GM18867 (cell line): ENCODE measurements at regions not wholly inside any gene's neighbourhood (a gene's known extent, or its start where the extent isn't known, plus 50 kb on each side); places are given as distances from the start of the nearest gene placed in this dataset.
"Not testable (repeated sequence)": the region's sequence is repeated elsewhere in the genome, so short reads cannot be mapped to it uniquely, and the experiment has no call there.

ENCODE experiments used
- ATAC-seq: cut with Tn5 transposase; IDR thresholded peaks from one replicate; pipeline ENCODE4 v1.9.1; 2021; ENCODE audit warnings: mild to moderate bottlenecking, moderate library complexity; ENCODE audit not compliant: unreplicated experiment

DNA sequence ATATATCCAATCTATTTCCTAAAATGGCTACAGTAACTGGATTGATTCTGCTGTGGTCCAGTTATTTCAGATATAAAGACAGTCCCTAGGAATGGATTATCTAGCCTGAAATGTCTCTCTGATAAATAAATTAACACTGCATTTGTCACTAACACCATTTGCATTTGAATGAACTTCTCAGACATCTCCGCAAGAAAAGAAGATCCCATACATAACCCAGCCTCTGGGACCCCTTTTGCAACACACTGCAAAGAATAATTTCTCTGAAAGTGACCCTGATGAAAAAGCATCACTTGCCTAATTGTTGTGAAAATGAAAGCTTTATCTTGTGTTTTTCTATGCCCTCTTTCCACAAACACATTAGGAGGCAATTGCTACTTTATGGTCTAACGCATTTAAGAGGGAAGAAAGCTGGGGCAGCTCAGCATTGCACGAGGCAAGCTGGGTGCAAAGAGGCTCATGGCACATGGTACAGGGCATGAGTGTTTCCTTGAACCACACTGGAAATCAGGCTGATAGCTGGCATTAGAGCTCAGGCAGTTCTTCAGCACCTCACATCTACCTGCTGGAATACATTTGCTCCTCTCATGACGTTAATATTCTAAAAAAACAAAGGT is 379.9 kb downstream of the IRS2 start:
- ATAC-seq, result no peak

DNA sequence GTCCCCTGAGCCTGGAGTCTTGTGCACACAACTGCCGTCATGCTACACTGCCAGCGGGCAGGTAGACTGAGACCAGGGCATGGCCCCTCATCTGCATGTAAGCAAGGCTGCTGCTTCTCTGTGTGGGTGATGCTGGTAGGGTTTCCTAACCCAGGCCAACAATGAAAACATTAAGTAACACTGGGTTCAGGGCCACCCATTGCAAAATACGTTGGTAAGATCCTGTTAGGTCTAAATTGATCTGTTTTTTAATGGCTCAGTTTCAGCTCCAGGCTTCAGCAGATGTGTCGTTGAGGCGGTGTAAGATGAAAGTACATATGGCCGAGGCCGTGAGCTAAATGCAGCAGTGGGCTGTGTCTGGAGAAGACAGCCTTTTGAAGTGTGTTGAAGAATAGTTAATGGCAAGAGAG is 383.4 kb downstream of the IRS2 start:
- ATAC-seq, result no peak

DNA sequence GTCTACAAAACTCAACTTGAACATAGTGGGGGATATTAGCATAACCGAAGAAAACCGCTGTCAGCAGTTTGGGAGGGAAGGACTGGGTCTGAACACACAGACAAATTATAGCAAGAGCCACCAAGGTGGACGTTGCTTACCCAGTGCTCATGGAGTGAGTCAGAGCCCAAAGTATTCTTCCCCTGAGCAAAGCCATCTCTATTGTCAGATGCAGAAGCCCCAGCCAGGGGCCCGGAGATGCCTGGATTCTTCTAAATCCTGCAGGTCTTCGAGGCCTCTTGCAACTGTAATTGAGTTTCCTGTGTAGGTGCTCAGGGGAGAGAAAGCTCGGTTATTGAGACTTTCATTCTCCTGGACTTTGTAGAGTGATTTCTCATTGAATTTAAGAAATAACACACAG is 384.5 kb downstream of the IRS2 start:
- no peak for ATAC-seq

DNA sequence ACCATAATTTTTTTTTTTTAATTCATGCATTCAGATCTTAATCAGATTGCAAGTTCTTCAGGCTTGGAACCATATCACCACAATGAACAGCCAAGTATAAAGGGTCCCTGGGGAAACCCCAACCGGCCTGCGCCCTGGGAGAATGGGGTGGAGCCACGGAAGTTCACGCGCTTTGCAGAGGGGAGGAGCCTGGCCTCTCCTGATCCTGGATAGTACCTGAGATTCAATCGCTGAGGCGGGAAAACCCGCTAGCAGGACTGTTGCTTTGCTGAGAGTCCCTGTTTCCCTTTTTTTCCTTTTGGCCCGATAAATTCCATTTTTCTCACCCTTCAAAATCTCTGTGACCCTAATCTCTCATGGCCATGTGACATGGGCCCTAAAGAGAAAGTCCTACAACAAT is 385.1 kb downstream of the IRS2 start:
- ATAC-seq, result no peak

DNA sequence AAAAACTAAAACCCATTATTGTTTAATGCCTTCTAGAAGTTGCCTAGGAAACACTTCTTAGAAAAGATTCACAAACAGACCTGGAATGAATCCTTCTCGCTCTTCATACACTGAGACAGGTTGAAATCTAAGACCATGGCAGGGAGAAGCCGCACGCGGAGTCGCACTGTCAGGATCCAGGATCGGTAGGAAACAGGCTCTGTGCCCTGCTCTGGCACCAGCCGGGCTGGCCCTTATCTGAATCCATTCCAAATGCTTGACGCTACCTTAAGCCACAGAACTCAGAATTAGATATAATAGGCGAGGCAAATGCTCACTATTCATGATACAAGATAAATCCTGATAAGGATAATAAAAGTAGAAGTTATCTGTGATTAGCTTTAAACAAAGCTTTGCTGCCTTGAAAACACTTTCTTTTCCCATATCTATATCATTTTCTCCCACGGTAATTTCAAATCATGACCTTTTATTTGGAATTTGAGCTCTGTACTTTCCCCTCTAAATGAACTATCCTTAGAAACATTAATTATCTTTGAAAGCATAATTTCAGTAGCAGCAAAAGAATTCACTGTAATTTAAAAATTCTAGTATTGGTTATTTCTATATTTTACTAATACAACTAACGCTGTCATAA is 385.6 kb downstream of the IRS2 start:
- ATAC-seq, result no peak

DNA sequence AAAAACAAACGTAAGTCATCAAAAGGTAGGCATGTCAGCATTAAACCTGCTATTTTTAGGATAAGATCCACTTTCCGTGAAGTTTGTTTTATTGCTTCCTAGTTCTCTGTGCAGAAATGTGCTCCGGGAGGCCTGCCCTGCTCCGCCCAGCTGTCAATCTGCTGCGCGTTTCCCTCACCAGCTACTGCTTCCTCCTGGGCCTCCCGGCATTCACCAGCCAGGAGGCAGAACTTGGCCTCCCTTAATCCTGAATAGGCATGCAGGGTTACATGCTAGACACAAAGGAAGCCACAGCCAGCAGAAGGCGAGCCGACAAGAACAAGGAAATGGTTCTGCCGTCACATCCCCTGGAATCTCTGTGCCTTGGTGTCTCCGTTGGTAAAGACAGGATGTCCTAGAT is 386.2 kb downstream of the IRS2 start:
- no peak for ATAC-seq

DNA sequence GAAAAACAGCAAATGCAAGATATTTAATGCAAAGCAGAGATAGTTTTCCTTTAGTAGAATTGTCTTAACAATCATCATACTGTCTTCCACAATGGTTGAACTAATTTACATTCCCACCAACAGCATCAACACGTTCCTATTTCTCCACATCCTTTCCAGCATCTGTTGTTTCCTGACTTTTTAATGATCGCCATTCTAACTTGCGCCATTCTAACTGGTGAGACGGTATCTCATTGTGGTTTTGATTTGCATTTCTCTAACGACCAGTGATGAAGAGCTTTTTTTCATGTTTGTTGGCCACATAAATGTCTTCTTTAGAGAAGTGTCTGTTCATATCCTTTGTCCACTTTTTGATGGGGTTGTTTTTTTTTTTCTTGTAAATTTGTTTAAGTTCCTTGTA is 388.3 kb downstream of the IRS2 start:
- not testable (repeated sequence) for ATAC-seq

DNA sequence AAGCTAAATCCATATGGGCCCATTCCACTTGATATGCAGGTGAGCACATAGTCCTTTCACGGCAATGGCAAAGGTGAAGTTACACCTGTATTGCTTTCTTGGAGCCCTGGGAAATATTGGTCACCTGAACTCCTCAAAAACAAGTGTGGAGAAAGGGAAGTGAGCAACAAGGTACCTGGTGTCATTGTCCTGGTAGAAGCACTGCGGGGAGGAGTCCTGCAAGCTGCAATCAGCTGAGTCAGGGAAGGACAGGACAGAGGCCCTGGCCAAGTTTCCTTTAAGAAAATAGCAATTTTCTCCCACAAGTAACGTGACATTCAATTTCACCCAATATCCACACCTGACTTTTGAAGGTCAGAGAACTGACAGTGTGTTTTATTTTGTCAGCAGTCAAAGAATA is 389.1 kb downstream of the IRS2 start:
- no peak for ATAC-seq

DNA sequence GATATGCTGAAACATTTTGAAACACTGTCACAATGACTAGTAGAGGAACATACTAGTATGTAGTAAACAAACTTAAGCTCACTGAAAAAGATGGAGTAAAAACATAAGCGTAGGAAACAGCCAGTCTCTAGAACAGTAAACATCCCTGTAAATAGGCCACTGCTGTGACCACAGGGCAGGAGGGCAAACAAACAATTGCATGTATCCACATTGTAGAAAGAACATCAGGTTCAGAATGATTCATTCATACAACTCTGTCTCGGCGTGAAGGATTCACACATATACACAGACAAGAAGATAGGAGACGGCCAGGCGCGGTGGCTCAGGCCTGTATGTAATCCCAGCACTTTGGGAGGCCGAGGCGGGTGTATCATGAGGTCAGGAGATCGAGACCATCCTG is 390.1 kb downstream of the IRS2 start:
- no peak for ATAC-seq

DNA sequence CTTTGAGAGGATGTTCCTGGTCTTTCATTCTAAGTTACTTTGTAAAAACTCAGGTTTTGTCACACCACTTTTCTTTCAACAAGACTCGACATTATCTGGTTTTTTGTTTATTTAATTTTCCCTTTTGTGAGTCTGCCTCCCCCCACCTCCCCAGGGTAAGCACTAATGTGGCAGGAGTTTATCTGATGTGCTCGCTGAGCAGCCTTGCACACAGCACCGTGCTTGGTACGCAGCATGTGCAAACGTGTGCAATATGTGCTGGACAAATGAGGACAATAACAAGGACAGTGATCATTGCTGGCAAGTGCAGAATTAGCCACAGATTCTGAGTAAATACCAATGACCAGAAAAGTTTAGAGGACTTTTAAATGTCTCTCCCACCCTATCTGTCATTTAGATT is 391.4 kb downstream of the IRS2 start:
- no peak for ATAC-seq

DNA sequence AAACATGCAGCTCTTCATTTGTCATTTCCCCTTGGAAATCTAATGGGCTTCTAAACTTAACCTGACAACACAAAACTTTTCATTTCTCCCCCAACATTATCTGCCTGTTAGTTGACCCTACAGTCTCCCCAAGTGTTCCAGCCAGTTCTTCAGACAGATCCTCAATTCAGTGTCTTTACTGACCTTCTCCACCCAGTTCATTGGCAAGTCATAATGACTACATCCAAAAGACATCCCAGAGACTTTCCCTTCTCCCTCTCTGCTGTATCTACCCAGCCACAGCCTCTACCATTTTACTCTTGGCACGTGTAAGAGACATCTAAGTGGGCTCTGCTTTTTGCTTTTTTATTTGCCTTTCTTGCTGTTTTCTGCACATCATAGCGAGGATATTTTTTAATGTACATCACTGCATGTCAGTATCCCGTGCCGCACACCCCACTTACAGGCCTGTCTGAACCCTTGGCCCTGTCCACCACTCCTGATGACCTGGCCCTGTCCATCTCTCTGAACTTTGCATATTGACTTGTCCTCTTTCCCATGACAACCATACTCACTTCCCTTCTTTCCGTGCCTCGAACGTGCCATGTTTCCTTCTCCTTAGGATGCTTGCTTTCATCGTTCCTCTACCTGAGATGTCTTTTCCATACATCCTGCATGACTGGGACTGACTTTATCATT is 391.9 kb downstream of the IRS2 start:
- no peak for ATAC-seq

DNA sequence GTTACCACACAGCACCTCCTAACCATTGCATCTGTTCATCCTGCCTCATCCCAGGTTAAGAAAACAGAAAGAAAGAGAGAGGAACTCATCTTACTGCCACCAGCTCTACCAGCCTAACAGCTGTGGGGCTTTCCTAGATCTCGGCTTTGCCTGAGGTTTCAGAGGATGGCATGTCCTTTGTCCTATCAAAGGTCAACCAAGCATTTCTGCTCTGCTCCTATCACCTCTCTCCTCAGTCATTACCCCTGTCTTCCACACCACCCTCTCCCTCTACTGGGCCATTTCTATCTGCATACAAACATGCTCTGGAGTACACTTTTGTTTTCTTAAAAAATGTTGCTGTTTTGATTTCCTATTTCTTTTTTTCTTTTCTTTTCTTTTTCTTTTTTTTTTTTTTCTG is 393.3 kb downstream of the IRS2 start:
- no peak for ATAC-seq

DNA sequence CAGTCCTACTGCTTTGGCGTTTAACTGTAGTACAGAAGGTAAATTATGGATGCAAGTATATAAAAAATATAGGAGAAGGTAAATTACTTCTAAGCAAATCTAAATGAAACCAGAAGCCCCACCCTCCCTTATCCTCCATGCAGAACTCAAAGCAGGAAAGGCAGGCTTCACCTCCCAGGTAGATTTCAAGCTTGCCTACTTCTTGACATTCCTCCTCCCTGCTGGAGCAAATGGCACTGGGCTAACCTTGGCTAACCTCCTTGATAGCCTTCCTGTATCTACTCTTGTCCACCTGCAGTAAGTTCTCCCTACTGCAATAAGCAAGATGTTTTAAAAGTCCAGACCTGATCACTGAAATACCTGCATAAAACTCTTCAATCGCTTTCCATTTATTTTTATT is 396.0 kb downstream of the IRS2 start:
- ATAC-seq, result no peak

DNA sequence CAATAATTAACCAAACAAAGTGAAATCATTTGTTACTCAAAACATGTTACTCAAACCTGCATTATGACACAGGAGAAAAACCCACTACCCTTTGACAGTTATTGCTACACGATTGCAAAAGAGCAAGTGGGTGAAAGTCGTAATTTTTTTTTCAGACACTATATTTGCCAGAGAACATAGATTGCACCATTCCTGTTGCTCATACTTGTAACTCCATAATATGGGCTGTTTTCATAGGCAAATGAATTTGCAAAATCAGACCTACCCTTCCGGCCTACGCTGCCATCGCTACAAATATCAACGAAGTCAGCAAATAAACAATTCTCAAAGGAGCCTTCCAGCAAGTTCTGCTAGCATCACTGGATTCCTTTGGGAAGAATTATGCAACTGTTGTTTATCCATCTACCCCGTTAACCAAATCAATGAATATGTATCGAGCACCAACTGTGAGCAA is 396.5 kb downstream of the IRS2 start:
- ATAC-seq, result no peak

DNA sequence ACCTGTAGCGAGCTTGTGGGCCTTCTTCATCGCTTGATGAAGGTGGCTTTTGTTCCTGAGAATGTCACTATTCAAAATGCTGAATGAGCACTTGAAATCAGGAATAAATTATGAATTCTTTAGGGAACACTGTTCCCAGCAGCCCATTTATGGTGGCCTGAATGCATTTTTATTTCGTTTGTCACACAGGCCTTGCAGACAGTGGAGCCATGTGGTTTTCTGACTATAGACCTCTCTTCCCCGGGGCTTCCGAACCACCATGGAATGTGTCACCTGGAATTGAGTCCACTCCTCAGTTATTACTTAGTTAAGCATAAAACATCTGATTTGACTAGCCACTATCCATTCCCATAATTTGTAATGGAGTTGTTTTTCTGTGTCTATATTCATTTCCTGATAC is 396.9 kb downstream of the IRS2 start:
- no peak for ATAC-seq

DNA sequence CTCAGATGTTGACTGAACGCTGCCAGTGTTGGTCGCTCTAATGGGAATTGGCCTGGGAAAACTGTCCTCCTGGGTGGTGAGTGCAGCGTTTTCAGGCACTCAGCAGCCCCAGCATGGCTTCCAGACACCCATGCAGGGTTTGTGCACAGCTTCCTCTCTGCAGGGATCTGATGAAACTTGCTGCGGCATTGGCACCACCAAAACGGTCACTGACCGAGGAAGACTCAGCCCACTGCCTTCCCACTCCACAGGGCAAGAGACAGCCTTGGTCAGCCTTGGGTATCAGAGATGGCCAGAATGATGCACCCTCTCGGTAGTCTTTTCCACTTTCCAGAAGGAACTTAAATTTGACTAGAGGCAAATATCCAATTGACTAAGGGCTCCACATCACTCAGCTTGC is 398.9 kb downstream of the IRS2 start:
- ATAC-seq, result no peak

DNA sequence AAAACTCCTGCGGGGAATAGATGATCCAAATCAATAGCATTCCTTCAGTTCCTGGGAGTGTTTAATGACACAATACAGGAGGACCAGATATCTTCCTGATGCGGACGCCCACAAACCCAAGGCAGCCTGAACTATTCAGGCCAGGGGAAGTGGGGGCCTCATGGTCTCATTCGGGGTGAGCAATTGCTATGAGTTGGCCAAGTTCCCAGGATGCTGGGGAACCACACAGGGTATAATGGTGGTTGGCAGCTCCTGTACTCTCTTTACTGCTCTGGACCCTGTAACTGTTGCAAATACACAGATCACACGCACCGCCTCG is 401.2 kb downstream of the IRS2 start:
- ATAC-seq, result no peak

DNA sequence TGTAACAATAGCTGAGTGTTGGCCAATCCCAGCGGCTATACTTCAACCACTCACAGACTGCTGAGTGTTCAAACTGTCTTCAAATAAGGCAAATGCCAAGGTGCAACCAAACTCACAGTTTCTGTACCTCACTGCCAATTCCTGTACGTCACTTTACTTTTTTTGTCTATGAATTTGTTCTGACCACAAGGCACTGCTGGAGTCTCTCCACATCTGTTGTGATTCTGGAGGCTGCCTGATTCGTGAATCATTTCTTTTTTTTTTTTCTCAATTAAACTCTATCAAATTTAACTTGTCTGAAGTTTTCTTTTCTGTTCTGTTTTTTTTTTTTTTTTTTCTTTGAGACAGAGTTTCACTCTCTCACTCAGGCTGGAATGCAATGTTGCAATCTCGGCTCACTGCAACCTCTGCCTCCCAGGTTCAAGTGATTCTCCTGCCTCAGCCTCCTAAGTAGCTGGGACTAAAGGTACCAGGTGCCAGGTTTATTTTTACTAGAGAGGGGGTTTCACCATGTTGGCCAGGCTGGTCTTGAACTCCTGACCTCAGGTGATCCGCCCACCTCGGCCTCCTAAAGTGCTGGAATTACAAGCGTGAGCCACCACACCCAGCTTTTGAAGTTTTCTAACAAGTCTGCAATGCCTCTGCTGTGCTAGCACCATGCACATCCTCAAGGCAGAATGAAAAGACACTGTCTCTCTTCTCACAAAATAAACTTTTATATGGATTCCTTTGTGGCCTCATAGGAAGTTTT is 401.7 kb downstream of the IRS2 start:
- ATAC-seq, result no peak

DNA sequence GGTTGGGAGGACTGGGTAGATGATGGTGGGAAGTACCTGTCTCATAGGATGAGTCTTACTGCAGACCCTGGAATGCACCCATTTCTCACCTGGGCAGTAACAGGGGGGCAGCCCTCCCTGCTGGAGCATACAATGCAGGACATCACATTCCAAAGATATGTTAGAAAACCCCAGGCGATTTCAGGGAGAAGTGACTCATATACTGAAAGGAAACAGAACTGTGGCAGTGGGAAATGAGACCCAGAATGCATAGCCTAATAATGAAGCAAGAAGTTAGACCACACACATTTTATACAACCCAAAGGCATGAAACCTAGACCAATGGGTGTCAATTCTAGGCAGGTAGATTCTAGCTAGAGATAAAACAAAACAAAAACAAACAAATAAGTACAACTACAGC is 402.7 kb downstream of the IRS2 start:
- ATAC-seq, result no peak

DNA sequence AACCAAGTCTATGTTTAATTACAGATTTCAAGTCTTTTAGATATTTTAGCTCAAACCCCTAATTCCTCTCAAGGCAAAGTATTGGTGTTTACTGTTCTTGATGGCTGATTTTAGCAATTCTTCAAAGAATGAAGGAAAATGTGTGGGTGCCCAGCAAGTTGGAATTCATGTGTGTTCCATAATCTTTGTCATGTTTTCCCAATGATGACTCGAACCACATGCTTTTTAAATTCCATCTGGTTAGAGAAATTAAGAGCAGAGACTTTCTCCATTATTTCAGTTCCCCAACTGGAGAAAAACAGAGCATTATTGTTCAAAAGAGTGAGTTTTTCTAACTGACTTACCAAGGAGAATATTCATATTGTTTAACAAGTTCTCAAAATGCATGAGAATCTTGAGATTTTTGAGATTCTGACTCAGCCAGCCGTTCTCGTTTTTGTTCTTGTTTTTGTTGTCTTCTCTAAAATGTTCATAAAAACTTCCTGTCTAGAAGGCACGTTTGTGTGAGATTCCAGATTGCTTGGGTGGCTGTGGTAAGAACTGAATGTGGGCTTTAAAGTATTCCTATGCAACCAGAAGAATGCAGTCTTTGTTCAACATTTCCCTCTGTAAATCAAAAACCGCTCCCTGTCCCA is 404.7 kb downstream of the IRS2 start:
- no peak for ATAC-seq

DNA sequence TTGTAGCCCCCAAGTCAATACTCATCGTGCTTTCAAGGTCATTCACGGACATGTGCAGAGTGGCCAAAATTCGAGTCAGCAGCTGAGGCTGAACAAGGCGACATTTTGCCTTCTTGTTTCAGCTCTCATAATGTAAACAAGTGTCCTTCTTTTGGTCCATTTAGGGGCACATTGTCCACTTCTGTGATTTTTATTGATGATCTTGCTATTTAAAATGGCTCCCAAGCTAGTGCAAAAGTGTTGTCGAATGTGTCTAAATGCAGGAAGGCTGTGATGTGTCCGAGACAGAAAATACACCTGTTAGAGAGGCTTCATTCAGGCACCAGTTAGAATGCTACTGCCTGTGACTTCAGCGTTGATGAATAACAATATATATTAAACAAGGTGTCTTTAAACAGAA is 405.9 kb downstream of the IRS2 start:
- no peak for ATAC-seq

DNA sequence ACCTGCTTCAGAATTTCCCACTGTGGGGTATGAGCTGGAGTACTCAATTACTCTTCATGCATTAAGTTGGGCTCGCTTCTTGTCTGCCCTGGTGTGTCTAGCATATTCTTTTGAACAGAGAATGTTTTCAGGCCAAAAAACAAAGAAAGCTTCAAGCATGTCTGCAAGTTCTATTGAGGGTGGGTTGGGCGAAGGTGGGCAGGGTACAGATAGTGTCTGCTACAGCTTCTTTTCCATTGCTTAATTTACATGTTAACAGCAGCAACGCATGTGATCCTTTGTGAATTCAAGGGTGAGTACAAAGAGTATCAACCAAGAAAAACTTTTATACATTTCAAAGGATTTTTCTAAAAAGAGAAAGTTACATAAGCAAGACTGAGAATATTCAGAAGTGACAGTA is 406.5 kb downstream of the IRS2 start:
- no peak for ATAC-seq
